GM19239 (cell line): ENCODE measurements at regions not wholly inside any gene's neighbourhood (a gene's known extent, or its start where the extent isn't known, plus 50 kb on each side); places are given as distances from the start of the nearest gene placed in this dataset.
"Not testable (repeated sequence)": the region's sequence is repeated elsewhere in the genome, so short reads cannot be mapped to it uniquely, and the experiment has no call there.

Experiments used
- DNase-seq: peaks from one replicate; pipeline ENCODE4 v3.0.0; 2011; ENCODE audit warnings: low spot score; ENCODE audit not compliant: insufficient read length
- FAIRE-seq: peaks from 2 replicates; lab custom pipeline; 2011; peaks lifted over from hg19 to GRCh38; lab: Jason Lieb, UNC

GRCh38 chr5:119961993-119962392 lies 332.6 kb downstream of the FAM170A start:
- DNase-seq: no peak
- no peak for FAIRE-seq

- FAIRE-seq (no peak), DNase-seq (no peak)
Measured at GRCh38 chr5:119966028-119966427, 336.7 kb downstream of the FAM170A start.

GRCh38 chr5:119968690-119969089 lies 339.3 kb downstream of the FAM170A start:
- FAIRE-seq: no peak

GRCh38 chr5:119987077-119987476 lies 357.7 kb downstream of the FAM170A start:
- not testable (repeated sequence) for DNase-seq

More at GRCh38 chr5:119968690-119969089, 339.3 kb downstream of the FAM170A start:
- no peak for DNase-seq

GRCh38 chr5:119991625-119992024 lies 362.3 kb downstream of the FAM170A start:
- DNase-seq (no peak), FAIRE-seq (no peak)

More at GRCh38 chr5:119987077-119987476, 357.7 kb downstream of the FAM170A start:
- not testable (repeated sequence) for FAIRE-seq

GRCh38 chr5:119996128-119996527 lies 366.8 kb downstream of the FAM170A start:
- no peak for FAIRE-seq
- DNase-seq: no peak

- DNase-seq: no peak
- no peak for FAIRE-seq
Measured at GRCh38 chr5:120007598-120007997, 378.2 kb downstream of the FAM170A start.

GRCh38 chr5:120012431-120012830 lies 383.1 kb downstream of the FAM170A start:
- DNase-seq (no peak), FAIRE-seq (no peak)

GRCh38 chr5:120014535-120014934 lies 385.2 kb downstream of the FAM170A start:
- DNase-seq: no peak
- no peak for FAIRE-seq

GRCh38 chr5:120016717-120017382 lies 387.5 kb downstream of the FAM170A start:
- DNase-seq (no peak), FAIRE-seq (no peak)

- no peak for DNase-seq
- FAIRE-seq: no peak
Measured at GRCh38 chr5:120017513-120017912, 388.2 kb downstream of the FAM170A start.

- FAIRE-seq: no peak
- DNase-seq: no peak
Measured at GRCh38 chr5:120035181-120035580, 405.8 kb downstream of the FAM170A start.

- DNase-seq (no peak), FAIRE-seq (no peak)
Measured at GRCh38 chr5:120035815-120036577, 406.6 kb downstream of the FAM170A start.

GRCh38 chr5:120037451-120037850 lies 408.1 kb downstream of the FAM170A start:
- no peak for FAIRE-seq

GRCh38 chr5:120039111-120039510 lies 409.8 kb downstream of the FAM170A start:
- FAIRE-seq (no peak), DNase-seq (no peak)

More at GRCh38 chr5:120037451-120037850, 408.1 kb downstream of the FAM170A start:
- DNase-seq: no peak

GRCh38 chr5:120043431-120043830 lies 414.1 kb downstream of the FAM170A start:
- FAIRE-seq (no peak), DNase-seq (no peak)

- no peak for FAIRE-seq
- DNase-seq: no peak
Measured at GRCh38 chr5:120052916-120053828, 410.9 kb upstream of the PRR16 start.

- FAIRE-seq (no peak), DNase-seq (no peak)
Measured at GRCh38 chr5:120053841-120054240, 410.3 kb upstream of the PRR16 start.

GRCh38 chr5:120055858-120056257 lies 408.2 kb upstream of the PRR16 start:
- no peak for DNase-seq
- FAIRE-seq: no peak

- no peak for FAIRE-seq
- DNase-seq: no peak
Measured at GRCh38 chr5:120062515-120062917, 401.6 kb upstream of the PRR16 start.
